Loucy (cell line): ENCODE measurements at regions not wholly inside any gene's neighbourhood (a gene's known extent, or its start where the extent isn't known, plus 50 kb on each side); places are given as distances from the start of the nearest gene placed in this dataset.

Experiments used
- EZH2phosphoT487 ChIP-seq: fragments of 200-600 bp; IDR thresholded peaks from 2 replicates; pipeline ENCODE4 v1.6.1; 2018; ENCODE audit warnings: antibody characterized with exemption, mild to moderate bottlenecking, moderate library complexity, borderline replicate concordance
- TF ChIP-seq, protein P1 (sequence below): fragments of 200-600 bp; sonication (generic); conservative IDR thresholded peaks from 2 replicates; pipeline ENCODE4 v1.5.1; 2014; ENCODE audit warnings: mild to moderate bottlenecking, antibody characterized with exemption, low read length

DNA sequence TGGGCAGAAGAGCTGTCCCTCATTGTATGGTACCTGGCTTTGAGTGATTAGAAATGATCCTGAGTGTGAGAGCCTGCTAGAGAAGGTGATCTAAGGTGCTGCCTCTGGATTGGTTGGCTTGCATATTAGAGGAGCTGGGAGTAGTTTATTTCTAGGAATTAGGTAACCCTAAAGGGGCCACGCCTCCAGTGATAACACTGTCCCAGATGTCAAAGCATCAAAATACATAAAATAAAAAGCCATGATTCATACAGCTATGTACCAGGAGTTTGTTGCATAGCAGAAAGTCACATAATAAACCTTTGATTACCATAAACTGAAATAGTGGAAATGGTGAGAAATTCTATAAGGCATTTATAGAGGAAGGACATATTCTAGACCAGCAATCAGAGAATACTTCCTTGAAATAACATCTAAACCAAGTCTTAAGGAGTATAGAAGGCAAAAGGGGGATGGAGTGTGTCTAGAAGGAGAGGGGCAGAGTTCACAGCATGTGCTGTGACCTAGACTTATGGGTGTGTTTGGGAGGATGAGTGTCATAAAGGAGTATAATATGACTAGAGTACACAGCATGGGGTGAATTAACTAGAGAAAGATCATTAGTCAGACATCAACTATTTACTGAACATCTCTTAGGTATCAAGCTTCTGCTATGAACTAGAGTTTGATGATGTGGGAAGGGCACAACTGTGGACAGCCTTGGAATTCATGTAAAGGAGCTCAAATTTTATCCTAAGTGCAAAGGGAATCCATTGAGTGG is 686.4 kb downstream of the GALC start:
- TF ChIP-seq, protein P1, sequence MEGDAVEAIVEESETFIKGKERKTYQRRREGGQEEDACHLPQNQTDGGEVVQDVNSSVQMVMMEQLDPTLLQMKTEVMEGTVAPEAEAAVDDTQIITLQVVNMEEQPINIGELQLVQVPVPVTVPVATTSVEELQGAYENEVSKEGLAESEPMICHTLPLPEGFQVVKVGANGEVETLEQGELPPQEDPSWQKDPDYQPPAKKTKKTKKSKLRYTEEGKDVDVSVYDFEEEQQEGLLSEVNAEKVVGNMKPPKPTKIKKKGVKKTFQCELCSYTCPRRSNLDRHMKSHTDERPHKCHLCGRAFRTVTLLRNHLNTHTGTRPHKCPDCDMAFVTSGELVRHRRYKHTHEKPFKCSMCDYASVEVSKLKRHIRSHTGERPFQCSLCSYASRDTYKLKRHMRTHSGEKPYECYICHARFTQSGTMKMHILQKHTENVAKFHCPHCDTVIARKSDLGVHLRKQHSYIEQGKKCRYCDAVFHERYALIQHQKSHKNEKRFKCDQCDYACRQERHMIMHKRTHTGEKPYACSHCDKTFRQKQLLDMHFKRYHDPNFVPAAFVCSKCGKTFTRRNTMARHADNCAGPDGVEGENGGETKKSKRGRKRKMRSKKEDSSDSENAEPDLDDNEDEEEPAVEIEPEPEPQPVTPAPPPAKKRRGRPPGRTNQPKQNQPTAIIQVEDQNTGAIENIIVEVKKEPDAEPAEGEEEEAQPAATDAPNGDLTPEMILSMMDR, result no peak
- TF ChIP-seq EZH2phosphoT487, result no peak
